Kidney glomerular epithelial cell (primary cell): ENCODE measurements at regions not wholly inside any gene's neighbourhood (a gene's known extent, or its start where the extent isn't known, plus 50 kb on each side); places are given as distances from the start of the nearest gene placed in this dataset.
"Not testable (repeated sequence)": the region's sequence is repeated elsewhere in the genome, so short reads cannot be mapped to it uniquely, and the experiment has no call there.

Experiments
- DNase-seq: peaks from one replicate; lab custom pipeline; 2025; lab: John Stamatoyannopoulos, UW

GRCh38 chr16:48004141-48004695 lies 151.6 kb downstream of the ABCC12 start:
- no peak for DNase-seq

DNA sequence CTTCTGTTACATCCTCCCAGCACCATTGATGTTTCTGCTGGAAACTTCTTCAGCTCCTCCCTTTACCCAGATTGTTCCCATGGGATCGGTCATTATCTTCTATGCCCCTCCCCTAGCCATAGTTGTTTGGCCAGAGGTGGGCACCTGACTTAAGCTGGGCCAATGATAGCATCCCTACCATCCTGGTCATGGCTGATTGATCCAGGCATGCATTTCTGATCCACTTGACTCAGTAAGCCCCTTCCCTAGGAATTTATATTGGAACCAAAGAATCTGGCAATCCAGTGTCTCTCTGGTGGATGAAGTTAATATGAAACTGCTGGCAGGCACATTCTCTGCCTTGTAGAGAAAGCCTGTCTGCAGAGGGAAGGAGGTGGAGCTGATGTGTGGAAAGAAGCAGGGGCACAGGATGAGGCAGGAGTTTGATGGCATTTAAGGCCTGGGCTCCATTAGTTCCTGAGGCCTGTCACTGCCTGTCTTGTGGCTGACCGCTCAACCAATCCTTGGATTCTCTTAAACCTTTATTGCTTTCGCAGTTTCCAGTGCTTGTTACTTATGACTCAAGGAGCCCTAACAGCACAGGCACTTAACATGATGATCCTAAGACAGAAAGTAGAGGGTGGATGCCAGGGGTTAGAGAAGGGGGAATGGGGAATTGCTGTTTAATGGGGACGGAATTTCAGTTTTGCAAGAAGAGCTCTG lies 152.4 kb downstream of the ABCC12 start:
- peak; percentile 95 for DNase-seq

- no peak for DNase-seq
Observed at GRCh38 chr16:48001324-48001895, 154.4 kb downstream of the ABCC12 start.

DNA sequence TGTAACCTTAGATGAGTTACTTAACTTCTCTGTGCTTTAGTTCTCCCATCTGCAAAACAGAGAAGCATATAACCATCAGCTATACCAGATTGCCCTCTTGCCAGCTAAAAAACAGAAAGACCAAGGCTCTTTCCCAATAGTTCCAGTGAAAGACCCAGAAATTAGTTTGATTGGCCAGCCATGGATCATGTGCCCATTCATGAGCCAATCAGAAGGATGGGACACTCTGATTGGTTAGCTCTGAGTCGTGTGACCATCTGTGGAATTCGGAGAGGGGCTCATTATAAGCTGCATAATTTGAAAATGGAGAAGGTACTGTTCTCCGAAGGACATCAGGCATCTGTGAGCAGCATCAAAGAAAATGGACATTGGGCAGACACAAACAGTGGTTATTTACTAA lies 155.2 kb downstream of the ABCC12 start:
- no peak for DNase-seq

DNA sequence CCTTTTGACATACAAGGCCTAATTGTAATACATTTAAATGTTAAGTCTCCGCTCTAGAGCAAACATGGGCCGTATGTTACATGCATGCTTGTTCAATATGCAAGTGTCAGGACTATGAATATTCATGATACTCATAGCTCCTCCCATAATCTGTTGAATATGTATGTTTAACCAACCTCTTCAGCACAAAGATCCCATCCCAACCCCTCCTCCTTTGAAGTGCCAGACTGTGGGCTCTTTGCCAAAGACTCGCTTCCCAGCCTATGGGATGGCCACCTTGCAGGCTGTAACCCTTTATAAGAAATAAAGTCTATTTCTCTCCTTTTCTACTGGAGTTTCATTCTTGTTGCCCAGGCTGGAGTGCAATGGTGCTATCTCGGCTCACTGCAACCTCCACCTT lies 156.2 kb downstream of the ABCC12 start:
- DNase-seq: no peak

- DNase-seq: no peak
Observed at GRCh38 chr16:47995354-47995753, 160.4 kb downstream of the ABCC12 start.

GRCh38 chr16:47991491-47991890 lies 164.3 kb downstream of the ABCC12 start:
- DNase-seq: no peak

- no peak for DNase-seq
Observed at GRCh38 chr16:47990676-47991075, 165.1 kb downstream of the ABCC12 start.

DNA sequence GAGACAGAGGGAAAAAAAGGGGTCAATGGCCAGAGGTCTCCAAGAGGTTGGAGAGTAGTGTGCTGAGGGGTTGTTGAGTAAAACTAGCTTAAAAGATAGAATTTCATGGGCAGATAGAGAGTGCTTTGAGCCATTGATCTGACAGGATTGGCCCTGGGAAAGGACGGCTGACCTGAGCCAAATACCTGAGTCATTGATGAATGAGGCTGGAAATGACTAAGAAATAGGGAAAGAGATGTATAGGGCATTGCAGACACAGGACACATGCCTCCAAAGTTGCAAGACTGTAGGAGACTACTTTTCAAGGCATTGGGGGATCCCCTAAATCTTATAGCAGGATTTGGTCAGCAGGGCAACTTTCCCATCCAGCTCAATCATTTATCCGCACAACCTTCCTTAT lies 168.7 kb downstream of the ABCC12 start:
- DNase-seq: no peak

DNA sequence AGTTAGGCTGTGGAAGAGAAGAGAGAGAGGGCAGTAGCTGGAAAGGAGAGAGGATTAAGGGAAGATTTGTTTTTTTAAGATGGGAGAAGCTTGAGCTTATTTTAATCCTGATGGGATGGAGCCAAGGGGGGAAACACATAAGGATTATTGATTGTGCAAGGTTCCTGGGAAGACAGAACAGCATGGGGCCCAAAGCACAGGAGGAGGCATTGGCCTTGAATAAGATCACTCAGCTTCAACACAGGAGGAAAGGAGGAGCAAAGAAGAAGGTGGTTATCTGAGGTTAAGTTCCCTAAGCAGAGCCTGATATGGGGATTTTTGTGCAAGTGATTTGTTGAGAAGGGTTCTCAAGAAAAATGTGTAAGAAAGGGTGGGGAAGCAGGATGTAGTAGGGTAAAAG lies 169.8 kb downstream of the ABCC12 start:
- DNase-seq: no peak

GRCh38 chr16:47984669-47985068 lies 171.1 kb downstream of the ABCC12 start:
- no peak for DNase-seq

DNA sequence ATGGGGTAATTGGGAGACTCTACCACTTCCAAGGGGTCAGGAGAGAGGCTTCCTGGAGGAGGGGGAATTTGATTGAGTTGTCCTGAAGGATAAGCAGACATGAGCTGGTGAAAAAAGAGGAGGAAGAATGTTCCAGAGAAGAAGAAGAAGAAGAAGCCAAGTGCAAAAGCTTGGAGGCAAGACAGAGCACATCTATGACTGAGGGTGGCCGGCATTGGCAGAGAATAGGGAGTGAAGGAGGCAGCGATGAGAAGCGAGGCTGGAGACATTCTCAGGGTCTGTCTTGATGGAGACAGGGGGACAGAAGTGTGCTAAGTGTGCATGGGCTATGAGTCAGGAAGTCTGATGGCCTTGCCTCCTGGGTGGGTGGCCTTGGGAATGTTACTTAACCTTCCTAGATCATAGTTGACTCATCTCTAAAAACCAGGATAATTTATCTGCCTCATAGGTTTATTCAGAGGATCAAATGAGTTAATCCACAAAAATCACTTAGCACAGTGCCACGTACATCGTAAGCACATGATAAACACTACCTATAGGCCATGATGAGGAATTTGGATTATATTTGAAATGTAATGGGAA lies 171.7 kb downstream of the ABCC12 start:
- DNase-seq: no peak

GRCh38 chr16:47980212-47980611 lies 175.6 kb downstream of the ABCC12 start:
- DNase-seq: no peak

DNA sequence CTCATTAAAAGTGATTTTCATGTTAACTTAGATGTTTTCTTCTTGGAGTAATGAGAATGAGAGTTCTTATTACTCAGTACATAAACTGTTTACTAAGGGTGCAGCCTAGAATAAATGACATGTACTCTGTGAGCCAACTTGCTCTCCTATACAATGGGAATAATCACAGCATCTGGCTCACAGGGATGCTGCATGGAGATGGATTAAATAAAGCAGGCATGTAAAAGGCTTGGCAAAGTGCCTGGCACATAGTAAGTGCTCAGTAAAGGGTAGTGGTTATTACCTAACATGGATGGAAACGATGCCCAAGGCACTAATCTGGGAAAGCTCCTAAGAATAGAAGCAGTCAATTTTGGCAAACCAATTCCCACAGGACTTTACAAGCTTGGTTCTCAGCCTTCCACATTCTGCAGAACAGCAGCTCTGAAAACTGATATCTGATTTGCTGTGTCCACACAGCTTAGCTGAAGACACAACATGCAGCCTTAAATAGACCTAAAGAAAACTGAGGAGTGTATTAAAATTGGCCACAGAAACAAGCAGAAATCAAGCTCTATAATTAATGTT lies 176.1 kb downstream of the ABCC12 start:
- no peak for DNase-seq

GRCh38 chr16:47979164-47979520 lies 176.7 kb downstream of the ABCC12 start:
- DNase-seq: no peak

DNA sequence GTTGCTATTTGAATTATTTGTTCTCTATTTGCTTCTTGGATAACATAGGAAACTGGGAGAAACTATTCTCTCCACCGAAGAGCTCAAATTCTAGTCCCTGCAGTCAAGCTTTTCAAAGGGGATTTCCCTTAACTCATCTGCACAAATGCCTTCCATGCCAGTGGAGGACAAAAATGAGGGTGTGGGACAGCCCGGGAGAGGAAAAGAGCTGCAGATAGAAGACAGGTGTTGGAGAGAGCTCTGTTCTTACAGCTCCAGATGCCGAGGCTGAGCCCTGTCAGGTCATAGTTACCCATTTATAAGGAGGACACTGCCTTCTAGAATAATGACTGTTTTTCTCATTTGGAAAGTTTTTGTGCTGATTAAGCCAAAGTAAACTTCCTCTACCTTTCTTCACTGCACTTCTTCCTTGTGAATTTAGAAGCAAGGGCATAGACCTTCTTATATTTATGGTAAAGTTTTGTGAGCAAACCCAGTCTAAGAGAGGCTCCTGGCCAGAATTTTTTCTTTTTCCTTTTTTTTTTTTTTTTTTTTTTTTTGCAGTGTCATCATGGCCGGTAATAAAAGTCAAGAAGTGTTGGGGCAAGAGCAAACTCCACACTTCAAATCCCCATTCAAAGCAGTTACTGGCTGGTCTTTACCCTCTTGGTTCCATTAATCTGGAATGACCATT lies 177.2 kb downstream of the ABCC12 start:
- no peak for DNase-seq

DNA sequence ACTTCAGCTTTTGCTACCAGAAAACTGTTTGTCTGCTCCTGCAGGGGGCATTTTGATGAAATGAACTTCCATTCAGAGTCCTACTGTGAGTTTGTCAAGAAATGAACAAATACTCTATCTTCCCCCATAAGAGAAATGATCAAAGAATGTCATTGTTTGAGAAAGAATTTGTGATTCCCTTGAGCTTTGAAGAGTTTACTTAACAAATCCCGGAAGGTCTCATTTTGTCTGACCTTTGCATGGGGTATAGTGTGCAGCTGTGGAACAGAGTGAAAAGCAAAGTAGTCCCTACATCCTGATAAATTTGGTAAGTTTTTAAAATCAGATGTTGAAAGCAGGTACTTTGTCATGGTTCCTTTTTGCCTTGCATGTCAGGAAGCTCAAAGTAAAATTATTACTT lies 178.0 kb downstream of the ABCC12 start:
- DNase-seq: no peak

GRCh38 chr16:47976636-47977210 lies 179.1 kb downstream of the ABCC12 start:
- DNase-seq: no peak

DNA sequence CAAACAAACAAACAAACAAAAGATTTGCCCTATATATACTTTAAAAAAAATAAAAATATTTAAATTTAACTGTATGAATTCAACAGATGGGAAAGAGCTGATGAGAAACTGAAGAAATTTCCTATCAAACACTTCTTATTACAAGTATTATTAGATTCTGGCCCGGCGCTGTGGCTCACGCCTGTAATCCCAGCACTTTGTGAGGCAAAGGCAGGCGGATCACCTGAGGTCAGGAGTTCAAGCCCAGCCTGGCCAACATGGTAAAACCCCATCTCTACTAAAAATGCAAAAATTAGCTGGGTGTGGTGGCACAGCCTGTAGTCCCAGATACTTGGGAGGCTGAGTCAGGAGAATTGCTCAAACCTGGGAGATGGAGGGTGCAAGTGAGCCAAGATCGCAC lies 180.8 kb downstream of the ABCC12 start:
- DNase-seq: not testable (repeated sequence)

DNA sequence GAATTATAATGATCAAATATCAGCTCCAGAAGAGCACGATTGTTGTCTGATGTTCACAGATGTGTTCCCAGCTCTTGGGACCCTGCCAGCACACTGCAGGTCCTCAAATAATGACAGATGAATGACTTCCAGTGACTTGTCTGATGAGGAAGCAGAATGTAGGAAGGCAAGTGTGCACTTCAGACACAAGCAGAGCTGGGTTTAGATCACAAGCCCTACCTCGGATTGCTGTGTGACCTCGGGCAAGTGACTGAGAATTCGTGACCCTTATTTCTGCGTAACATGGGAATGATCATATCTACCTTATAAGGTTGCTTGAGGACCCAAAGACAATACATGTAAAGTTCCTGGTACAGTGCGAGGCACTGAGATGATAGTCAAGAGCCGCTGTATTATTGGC lies 182.2 kb downstream of the ABCC12 start:
- no peak for DNase-seq

DNA sequence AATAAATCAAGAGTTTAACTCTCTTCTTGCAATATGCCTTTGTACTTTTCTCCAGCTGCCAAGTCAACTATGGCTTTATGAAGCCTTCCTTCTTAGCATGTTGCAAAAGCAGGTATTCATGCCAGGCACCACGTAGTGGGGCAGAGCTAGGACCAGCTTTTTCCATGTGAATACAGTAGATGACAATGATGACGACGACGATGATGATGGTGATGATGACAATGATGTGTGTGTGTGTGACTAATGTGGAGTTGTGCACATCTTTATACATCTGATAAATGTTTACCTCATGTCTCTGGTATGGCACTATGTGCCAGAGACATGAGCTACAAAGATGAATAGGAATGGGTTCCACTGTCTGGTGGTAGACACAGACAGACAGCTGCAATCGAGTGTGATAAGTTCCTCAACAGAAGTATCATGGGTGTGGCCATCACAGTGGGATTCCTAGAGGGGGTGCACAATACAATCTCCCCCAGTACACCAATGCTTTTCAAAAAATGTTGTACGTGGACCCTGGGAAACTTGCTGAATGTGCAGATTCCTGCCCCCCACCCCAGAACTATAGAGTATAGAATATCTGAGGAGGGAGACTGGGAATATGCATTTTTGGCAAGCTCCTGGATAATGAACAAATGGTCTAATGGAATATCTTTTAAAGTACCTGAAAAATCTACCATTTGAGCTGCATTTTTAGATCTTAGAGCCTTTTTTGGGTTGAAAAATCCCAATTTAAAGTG lies 183.4 kb downstream of the ABCC12 start:
- no peak for DNase-seq

DNA sequence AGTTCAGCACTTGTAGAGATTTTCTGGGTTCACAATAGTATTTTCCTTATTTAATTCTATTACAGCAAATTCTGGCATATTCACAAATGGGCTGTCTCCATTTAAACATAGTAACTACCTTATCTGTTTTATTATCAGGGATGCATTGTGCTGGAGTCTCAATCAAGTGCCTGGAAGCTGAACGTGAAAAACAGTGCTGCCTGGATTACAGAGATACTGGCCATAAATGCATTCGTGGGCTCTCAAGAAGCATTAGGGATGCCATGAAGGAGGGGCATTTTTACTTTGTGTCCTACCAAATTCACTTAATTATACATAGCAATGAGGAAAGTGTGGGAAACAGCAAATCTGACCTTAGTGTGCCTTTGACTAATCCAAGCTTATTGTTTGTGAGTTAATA lies 184.6 kb downstream of the ABCC12 start:
- no peak for DNase-seq
